Type B pancreatic cell (in vitro differentiated cells): ENCODE measurements at regions not wholly inside any gene's neighbourhood (a gene's known extent, or its start where the extent isn't known, plus 50 kb on each side); places are given as distances from the start of the nearest gene placed in this dataset.

Source experiments
- DNase-seq: peaks from one replicate; pipeline ENCODE4 v3.0.0; 2021; ENCODE audit warnings: mixed read lengths; ENCODE audit not compliant: unreplicated experiment; ENCODE audit errors: extremely low spot score
- H3K27ac Mint-ChIP-seq: 2 replicates; pipeline ENCODE4 v1.8.0; 2021; ENCODE audit warnings: mild to moderate bottlenecking, mixed read lengths
- H3K27me3 Mint-ChIP-seq: 2 replicates; pipeline ENCODE4 v1.8.0; 2021; ENCODE audit warnings: mixed read lengths
- H3K36me3 Mint-ChIP-seq: 2 replicates; pipeline ENCODE4 v1.8.0; 2021; ENCODE audit warnings: mixed read lengths
- H3K4me1 Mint-ChIP-seq: one replicate; pipeline ENCODE4 v1.8.0; 2021; ENCODE audit warnings: mixed read lengths; ENCODE audit not compliant: unreplicated experiment
- H3K4me3 Mint-ChIP-seq: 2 replicates; pipeline ENCODE4 v1.8.0; 2021; ENCODE audit warnings: mild to moderate bottlenecking, mixed read lengths
- H3K9me3 Mint-ChIP-seq: 2 replicates; pipeline ENCODE4 v1.8.0; 2021; ENCODE audit warnings: mixed read lengths
- TF ChIP-seq, protein P1 (sequence below): fragments of 200-600 bp; sonication (generic); conservative IDR thresholded peaks from 2 replicates; pipeline ENCODE4 v1.5.0; 2021; ENCODE audit warnings: antibody characterized with exemption, mild to moderate bottlenecking

DNA sequence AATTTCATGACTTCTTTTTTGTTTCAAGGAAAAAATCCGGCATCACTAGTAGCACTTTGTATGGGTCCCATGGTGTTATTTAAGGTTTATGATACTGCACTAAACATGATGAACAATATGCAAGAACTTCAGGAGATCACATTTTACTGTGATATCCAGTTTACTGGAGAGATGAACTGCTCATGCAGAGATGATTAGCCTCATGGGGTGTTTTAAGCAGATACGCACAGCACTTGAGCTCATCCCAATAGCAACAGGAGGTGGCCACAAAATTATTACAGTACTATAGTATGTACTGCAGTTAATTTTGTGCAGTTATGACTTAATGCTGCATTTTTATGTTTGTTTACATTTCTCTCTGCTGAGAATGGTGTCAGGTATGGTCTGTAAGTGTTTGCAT is 303.7 kb upstream of the PCDH15 start:
- DNase-seq: no peak
- Mint-ChIP-seq H3K4me1 (no peaks in the 10 kb centered on the region), H3K9me3 (peaks cover 4% of the 10 kb centered on the region), H3K27me3 (no peaks in the 10 kb centered on the region), H3K4me3 (no peak overlapping the region), H3K27ac (no peak overlapping the region), H3K36me3 (no peaks in the 10 kb centered on the region)
- TF ChIP-seq, protein P1, sequence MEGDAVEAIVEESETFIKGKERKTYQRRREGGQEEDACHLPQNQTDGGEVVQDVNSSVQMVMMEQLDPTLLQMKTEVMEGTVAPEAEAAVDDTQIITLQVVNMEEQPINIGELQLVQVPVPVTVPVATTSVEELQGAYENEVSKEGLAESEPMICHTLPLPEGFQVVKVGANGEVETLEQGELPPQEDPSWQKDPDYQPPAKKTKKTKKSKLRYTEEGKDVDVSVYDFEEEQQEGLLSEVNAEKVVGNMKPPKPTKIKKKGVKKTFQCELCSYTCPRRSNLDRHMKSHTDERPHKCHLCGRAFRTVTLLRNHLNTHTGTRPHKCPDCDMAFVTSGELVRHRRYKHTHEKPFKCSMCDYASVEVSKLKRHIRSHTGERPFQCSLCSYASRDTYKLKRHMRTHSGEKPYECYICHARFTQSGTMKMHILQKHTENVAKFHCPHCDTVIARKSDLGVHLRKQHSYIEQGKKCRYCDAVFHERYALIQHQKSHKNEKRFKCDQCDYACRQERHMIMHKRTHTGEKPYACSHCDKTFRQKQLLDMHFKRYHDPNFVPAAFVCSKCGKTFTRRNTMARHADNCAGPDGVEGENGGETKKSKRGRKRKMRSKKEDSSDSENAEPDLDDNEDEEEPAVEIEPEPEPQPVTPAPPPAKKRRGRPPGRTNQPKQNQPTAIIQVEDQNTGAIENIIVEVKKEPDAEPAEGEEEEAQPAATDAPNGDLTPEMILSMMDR: no peak

DNA sequence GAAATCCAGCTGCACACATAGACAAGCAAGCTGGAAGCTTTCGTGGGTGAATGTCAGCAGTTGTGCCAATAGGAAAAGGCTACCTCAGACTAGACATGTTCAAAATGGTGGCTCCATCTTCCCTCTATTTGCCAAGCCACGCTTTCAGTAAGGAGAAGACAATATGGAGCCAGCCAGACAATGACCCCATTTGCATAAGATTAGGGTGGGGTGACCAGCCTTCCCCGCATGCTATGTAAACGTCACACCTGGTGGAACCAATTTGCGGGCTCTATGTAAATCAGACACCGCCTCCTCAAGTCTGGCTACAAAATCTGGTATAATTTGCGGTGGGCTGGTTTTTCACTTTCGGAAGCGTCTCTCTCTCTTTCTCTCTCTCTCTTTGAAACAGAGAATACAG is 297.4 kb upstream of the PCDH15 start:
- TF ChIP-seq, protein P1: no peak
- Mint-ChIP-seq H3K36me3 (no peaks in the 10 kb centered on the region), H3K9me3 (no peaks in the 10 kb centered on the region), H3K4me3 (no peak overlapping the region), H3K27ac (no peak overlapping the region), H3K4me1 (no peaks in the 10 kb centered on the region), H3K27me3 (no peaks in the 10 kb centered on the region)
- no peak for DNase-seq

DNA sequence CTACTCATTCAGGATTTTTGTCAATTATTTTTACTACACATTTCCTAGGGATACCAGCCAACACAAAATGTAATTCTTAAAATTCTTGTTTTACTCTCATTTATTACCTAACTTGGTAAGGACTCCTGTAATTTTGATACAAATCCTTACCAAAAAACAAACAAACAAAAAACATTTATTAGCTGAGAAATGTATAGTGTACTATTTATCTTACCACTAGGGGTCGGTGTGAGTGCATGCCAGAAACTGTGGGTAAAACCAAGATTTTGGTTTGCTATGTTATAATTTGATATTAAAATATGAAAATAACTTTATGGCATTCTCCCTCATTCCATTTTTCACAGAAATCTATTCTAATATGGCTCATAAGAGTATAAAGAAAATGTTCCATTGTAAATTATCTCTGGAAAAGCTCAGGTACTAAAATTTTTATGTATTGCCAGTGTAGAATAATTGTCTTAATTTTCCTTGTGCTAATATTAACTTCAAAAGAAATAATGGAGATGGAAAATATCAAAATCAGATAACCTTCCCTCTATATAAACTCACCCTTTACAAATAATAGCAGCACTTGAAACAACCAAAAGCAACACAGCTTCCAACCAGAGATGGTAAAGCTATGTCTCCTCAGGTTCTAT is 290.8 kb upstream of the PCDH15 start:
- no peak for DNase-seq
- Mint-ChIP-seq H3K27me3 (no peaks in the 10 kb centered on the region), H3K9me3 (no peaks in the 10 kb centered on the region), H3K27ac (no peak overlapping the region), H3K36me3 (no peaks in the 10 kb centered on the region), H3K4me3 (no peak overlapping the region), H3K4me1 (no peaks in the 10 kb centered on the region)
- TF ChIP-seq, protein P1: peak; percentile 93

DNA sequence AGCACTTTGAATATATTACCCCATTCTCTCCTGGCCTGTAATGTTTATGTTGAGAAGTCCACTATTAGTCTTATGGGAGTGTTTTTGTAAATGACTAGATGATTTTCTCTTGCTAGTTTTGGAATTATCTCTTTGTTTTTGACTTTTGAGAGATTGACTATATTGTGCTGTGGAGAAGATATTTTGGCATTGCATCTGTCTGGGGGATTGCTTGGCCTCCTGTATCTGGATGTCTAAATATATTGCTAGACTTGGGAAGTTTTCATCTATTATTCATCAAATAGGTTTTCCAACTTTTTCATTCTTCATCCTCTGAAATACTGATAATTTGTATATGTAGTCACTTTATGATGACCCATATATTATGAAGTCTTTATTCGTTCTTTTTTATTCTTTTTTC is 277.1 kb upstream of the PCDH15 start:
- no peak overlapping the region for H3K27ac Mint-ChIP-seq
- no peaks in the 10 kb centered on the region for H3K36me3 Mint-ChIP-seq
- H3K9me3 Mint-ChIP-seq: no peaks in the 10 kb centered on the region
- H3K27me3 Mint-ChIP-seq: no peaks in the 10 kb centered on the region
- no peak for DNase-seq
- TF ChIP-seq, protein P1: no peak
- H3K4me3 Mint-ChIP-seq: no peak overlapping the region
- peaks cover 4% of the 10 kb centered on the region for H3K4me1 Mint-ChIP-seq

DNA sequence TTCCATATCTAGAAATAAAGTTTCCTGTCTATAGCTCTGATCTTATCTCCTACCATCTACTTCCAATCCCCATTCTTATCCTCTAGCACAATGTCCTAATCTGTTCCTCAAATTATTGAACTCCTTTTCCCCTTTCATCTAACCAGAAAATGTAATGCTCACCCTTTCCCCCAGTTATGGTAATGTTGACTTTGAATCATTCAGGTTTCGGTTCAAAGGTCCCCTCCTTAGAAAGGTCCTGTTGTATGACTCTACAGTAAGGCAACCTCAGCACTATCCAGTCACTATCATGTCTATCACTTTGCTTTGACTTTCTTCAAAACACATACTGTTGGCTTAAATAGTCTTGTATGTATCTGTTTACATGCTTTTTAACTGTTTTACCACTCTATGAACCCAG is 264.2 kb upstream of the PCDH15 start:
- no peaks in the 10 kb centered on the region for H3K36me3 Mint-ChIP-seq
- no peak overlapping the region for H3K27ac Mint-ChIP-seq
- TF ChIP-seq, protein P1: no peak

DNA sequence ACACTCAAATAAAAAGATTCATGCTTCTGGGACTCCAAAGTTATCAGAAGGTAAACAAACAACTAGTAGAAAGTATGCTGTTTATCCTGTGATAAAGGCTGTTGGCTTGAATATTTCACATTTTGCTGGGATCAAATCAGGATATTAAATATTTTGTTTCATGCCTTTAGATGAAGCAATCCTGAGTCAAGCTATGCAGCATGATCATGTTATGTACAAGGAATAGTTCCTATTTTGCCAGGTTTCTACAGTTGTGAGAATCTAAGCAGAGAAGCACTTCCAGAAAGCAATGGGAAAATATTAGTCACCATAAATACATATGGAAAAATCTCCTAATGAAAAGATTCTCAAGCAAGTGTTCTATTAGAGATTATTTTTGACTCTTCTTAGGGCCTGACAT is 262.8 kb upstream of the PCDH15 start:
- DNase-seq: no peak
- H3K27ac Mint-ChIP-seq: no peak overlapping the region
- no peaks in the 10 kb centered on the region for H3K27me3 Mint-ChIP-seq
- H3K36me3 Mint-ChIP-seq: no peaks in the 10 kb centered on the region
- no peak overlapping the region for H3K4me3 Mint-ChIP-seq
- H3K9me3 Mint-ChIP-seq: peaks cover 5% of the 10 kb centered on the region
- no peaks in the 10 kb centered on the region for H3K4me1 Mint-ChIP-seq
- TF ChIP-seq, protein P1: no peak

More for the DNA sequence above, 264.2 kb upstream of the PCDH15 start:
- DNase-seq: no peak
- H3K4me3 Mint-ChIP-seq: no peak overlapping the region
- no peaks in the 10 kb centered on the region for H3K27me3 Mint-ChIP-seq
- peaks cover 5% of the 10 kb centered on the region for H3K9me3 Mint-ChIP-seq
- H3K4me1 Mint-ChIP-seq: no peaks in the 10 kb centered on the region
